ENCODE measurements at regions not wholly inside any gene's neighbourhood (a gene's known extent, or its start where the extent isn't known, plus 50 kb on each side); places are given as distances from the start of the nearest gene placed in this dataset.

GRCh38 chr5:73300337-73301207 is 127.6 kb downstream of the TMEM174 start:
- H3K79me2 ChIP-seq (ENCODE audit: insufficient read depth, low read length), result no peaks in the 10 kb centered on the region
- H3K4me2 ChIP-seq (ENCODE audit: insufficient read depth, low read length), result no peak overlapping the region
- H4K20me1 ChIP-seq (ENCODE audit: insufficient read depth, low read length), result no peaks in the 10 kb centered on the region
- peaks cover 19% of the 10 kb centered on the region for H3K27me3 ChIP-seq (ENCODE audit: insufficient read depth, low read length)
- H3K4me3 ChIP-seq (ENCODE audit: insufficient read depth, low read length), result no peak overlapping the region
- TF ChIP-seq CTCF (IDR thresholded peaks at IDR 0.05; ENCODE audit: extremely low read depth, low read depth, low read length), result no peak
- DNase-seq (ENCODE audit: insufficient read length, low spot score, missing footprints), result no peak
- no peaks in the 10 kb centered on the region for H3K36me3 ChIP-seq (ENCODE audit: insufficient read depth, low read length)
- H3K9me3 ChIP-seq (ENCODE audit: low read depth, low read length), result no peaks in the 10 kb centered on the region
- no peak overlapping the region for H3K27ac ChIP-seq (ENCODE audit: low read depth, low read length)
- H2AFZ ChIP-seq (ENCODE audit: low read length), result no peak overlapping the region
- peaks cover 11% of the 10 kb centered on the region for H3K4me1 ChIP-seq (ENCODE audit: insufficient read depth, low read length)

- no peaks in the 10 kb centered on the region for H3K79me2 ChIP-seq (ENCODE audit: insufficient read depth, low read length)
- no peak overlapping the region for H2AFZ ChIP-seq (ENCODE audit: low read length)
- peak overlapping the region; percentile 85 for H3K4me2 ChIP-seq (ENCODE audit: insufficient read depth, low read length)
- TF ChIP-seq CTCF (IDR thresholded peaks at IDR 0.05; ENCODE audit: extremely low read depth, low read depth, low read length), result no peak
- H3K4me1 ChIP-seq (ENCODE audit: insufficient read depth, low read length), result peaks cover 11% of the 10 kb centered on the region
- no peak for DNase-seq (ENCODE audit: insufficient read length, low spot score, missing footprints)
- H3K36me3 ChIP-seq (ENCODE audit: insufficient read depth, low read length), result no peaks in the 10 kb centered on the region
- H4K20me1 ChIP-seq (ENCODE audit: insufficient read depth, low read length), result no peaks in the 10 kb centered on the region
- H3K4me3 ChIP-seq (ENCODE audit: insufficient read depth, low read length), result no peak overlapping the region
- H3K27me3 ChIP-seq (ENCODE audit: insufficient read depth, low read length), result peaks cover 19% of the 10 kb centered on the region
- H3K9me3 ChIP-seq (ENCODE audit: low read depth, low read length), result no peaks in the 10 kb centered on the region
- no peak overlapping the region for H3K27ac ChIP-seq (ENCODE audit: low read depth, low read length)
Measured at GRCh38 chr5:73299665-73300336, 126.8 kb downstream of the TMEM174 start.

DNA sequence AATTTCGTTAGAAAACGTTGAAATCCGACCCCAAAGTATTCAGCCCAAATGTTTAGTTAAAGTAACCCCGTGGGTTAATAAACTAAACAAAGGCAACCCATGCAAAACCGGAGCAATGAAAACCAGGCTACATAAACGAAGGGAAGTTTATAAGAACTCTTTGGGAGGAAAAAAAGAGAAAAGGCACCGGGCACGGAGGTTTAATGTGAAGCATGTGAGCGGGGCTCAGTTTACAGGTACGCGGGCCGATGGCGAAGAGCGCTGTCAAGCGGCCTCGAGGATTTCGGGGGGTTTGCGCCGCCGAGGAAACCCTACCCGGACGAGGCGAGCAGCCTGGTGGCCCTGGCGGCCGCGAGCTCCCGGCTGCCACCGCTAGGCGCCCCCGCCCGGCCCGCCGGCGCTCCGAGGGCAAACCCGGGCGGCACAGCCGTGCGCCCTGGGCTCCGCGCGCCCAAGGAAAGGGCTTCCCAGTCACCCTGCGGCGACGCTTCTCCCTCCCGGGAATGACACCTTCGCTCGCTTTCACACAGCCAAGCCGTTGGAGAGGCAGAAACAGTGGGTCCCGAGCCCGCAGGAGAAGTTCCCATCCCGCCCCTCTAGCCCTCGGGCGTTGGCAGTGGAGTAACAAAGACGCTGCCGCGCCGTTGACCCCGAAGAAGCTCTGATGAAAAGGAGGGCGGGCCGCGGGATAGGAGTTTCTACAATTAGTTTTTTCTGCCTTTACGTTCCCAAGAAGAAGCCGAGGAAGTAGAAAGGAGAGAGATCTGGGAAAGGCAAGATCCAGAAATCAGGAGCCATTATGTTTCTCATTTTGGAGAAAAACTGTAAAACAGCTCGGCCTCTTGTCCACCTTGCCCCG is 126.0 kb downstream of the TMEM174 start:
- Histone ChIP-seq H3K27me3 (ENCODE audit: insufficient read depth, low read length) (peaks cover 19% of the 10 kb centered on the region), H2AFZ (ENCODE audit: low read length) (peak overlapping the region; percentile 81)

More for the DNA sequence above, 126.0 kb downstream of the TMEM174 start:
- H3K4me3 ChIP-seq (ENCODE audit: insufficient read depth, low read length), result peak overlapping the region; percentile 65
- peak overlapping the region; percentile 85 for H3K4me2 ChIP-seq (ENCODE audit: insufficient read depth, low read length)
- H3K9me3 ChIP-seq (ENCODE audit: low read depth, low read length), result no peaks in the 10 kb centered on the region
- H3K4me1 ChIP-seq (ENCODE audit: insufficient read depth, low read length), result peaks cover 11% of the 10 kb centered on the region
- H4K20me1 ChIP-seq (ENCODE audit: insufficient read depth, low read length), result no peaks in the 10 kb centered on the region
- H3K36me3 ChIP-seq (ENCODE audit: insufficient read depth, low read length), result no peaks in the 10 kb centered on the region
- H3K79me2 ChIP-seq (ENCODE audit: insufficient read depth, low read length), result no peaks in the 10 kb centered on the region
- peak; percentile 96 for DNase-seq (ENCODE audit: insufficient read length, low spot score, missing footprints)
- no peak for TF ChIP-seq CTCF (IDR thresholded peaks at IDR 0.05; ENCODE audit: extremely low read depth, low read depth, low read length)
- H3K27ac ChIP-seq (ENCODE audit: low read depth, low read length), result no peak overlapping the region
